Upper lobe of right lung (tissue), 1 donor: ENCODE measurements at regions not wholly inside any gene's neighbourhood (a gene's known extent, or its start where the extent isn't known, plus 50 kb on each side); places are given as distances from the start of the nearest gene placed in this dataset.

Experiments used
- ATAC-seq: fragments of 200-7000 bp; cut with Tn5 transposase; one replicate; pipeline ENCODE4 v1.9.1; 2020; ENCODE audit warnings: mild to moderate bottlenecking, moderate library complexity
- DNase-seq: peaks from one replicate; pipeline ENCODE4 v3.0.0-alpha.2; 2020
- H3K27ac ChIP-seq: fragments of 200-600 bp; one replicate; pipeline ENCODE4 v1.8.0; 2022
- H3K27me3 ChIP-seq: fragments of 200-600 bp; one replicate; pipeline ENCODE4 v1.8.0; 2022; ENCODE audit warnings: mild to moderate bottlenecking
- H3K36me3 ChIP-seq: fragments of 200-600 bp; one replicate; pipeline ENCODE4 v1.8.0; 2022
- H3K4me1 ChIP-seq: fragments of 200-600 bp; one replicate; pipeline ENCODE4 v1.8.0; 2022
- H3K4me3 ChIP-seq: fragments of 200-600 bp; one replicate; pipeline ENCODE4 v1.8.0; 2022; ENCODE audit warnings: mild to moderate bottlenecking
- H3K9me3 ChIP-seq: fragments of 200-600 bp; one replicate; pipeline ENCODE4 v1.8.0; 2022
- CTCF ChIP-seq: fragments of 200-600 bp; IDR thresholded peaks from one replicate; pipeline ENCODE4 v1.8.0; 2022; ENCODE audit warnings: antibody characterized with exemption
- intact Hi-C: fragments of 100-400 bp; cut with DNase I; formaldehyde crosslinking; loops from one replicate; pipeline ENCODE4 v1.11.0; 2022
- donor health status: DM: no; HTN: yes; CAD: no; lungs with severe emphysema.

GRCh38 chr3:30199096-30199759, 407.2 kb upstream of the TGFBR2 start:
- H3K4me3 ChIP-seq: no peak overlapping the region
- ATAC-seq (peak; percentile 79), DNase-seq (peak; percentile 76)
- intact Hi-C loops: no loop called here
- H3K4me1 ChIP-seq: no peaks in the 10 kb centered on the region
- no peaks in the 10 kb centered on the region for H3K27me3 ChIP-seq
- peak; percentile 86 for TF ChIP-seq CTCF
- no peak overlapping the region for H3K27ac ChIP-seq
- H3K9me3 ChIP-seq: no peaks in the 10 kb centered on the region
- H3K36me3 ChIP-seq: no peaks in the 10 kb centered on the region

GRCh38 chr3:30199855-30200254, 406.5 kb upstream of the TGFBR2 start:
- Histone ChIP-seq H3K9me3 (no peaks in the 10 kb centered on the region), H3K4me1 (no peaks in the 10 kb centered on the region), H3K36me3 (no peaks in the 10 kb centered on the region), H3K27ac (no peak overlapping the region), H3K27me3 (no peaks in the 10 kb centered on the region), H3K4me3 (no peak overlapping the region)
- ATAC-seq: no peak
- TF ChIP-seq CTCF: no peak
- intact Hi-C loops: no loop called here
- DNase-seq: no peak

- H3K4me1 ChIP-seq: no peaks in the 10 kb centered on the region
- TF ChIP-seq CTCF: no peak
- H3K9me3 ChIP-seq: no peaks in the 10 kb centered on the region
- H3K27ac ChIP-seq: no peak overlapping the region
- H3K36me3 ChIP-seq: no peaks in the 10 kb centered on the region
- no peak overlapping the region for H3K4me3 ChIP-seq
- no peak for ATAC-seq
- no peaks in the 10 kb centered on the region for H3K27me3 ChIP-seq
- no peak for DNase-seq
- intact Hi-C loops: no loop called here
Observed at GRCh38 chr3:30201715-30202114, 404.7 kb upstream of the TGFBR2 start.

GRCh38 chr3:30203301-30203700, 403.1 kb upstream of the TGFBR2 start:
- no peak overlapping the region for H3K4me3 ChIP-seq
- no peaks in the 10 kb centered on the region for H3K9me3 ChIP-seq
- H3K27ac ChIP-seq: no peak overlapping the region
- H3K27me3 ChIP-seq: no peaks in the 10 kb centered on the region
- no peak for TF ChIP-seq CTCF
- no peaks in the 10 kb centered on the region for H3K36me3 ChIP-seq
- DNase-seq (no peak), ATAC-seq (no peak)
- H3K4me1 ChIP-seq: no peaks in the 10 kb centered on the region
- intact Hi-C loops: no loop called here

- no peak for DNase-seq
- Histone ChIP-seq H3K9me3 (no peaks in the 10 kb centered on the region), H3K4me3 (no peak overlapping the region), H3K36me3 (no peaks in the 10 kb centered on the region), H3K4me1 (no peaks in the 10 kb centered on the region), H3K27me3 (no peaks in the 10 kb centered on the region), H3K27ac (no peak overlapping the region)
- intact Hi-C loops: no loop called here
- no peak for ATAC-seq
- TF ChIP-seq CTCF: no peak
Observed at GRCh38 chr3:30204126-30204525, 402.3 kb upstream of the TGFBR2 start.

- no peak for ATAC-seq
Observed at GRCh38 chr3:30206051-30206450, 400.4 kb upstream of the TGFBR2 start.

More at GRCh38 chr3:30206051-30206450, 400.4 kb upstream of the TGFBR2 start:
- Histone ChIP-seq H3K36me3 (no peaks in the 10 kb centered on the region), H3K4me3 (no peak overlapping the region), H3K4me1 (no peaks in the 10 kb centered on the region), H3K9me3 (no peaks in the 10 kb centered on the region), H3K27me3 (no peaks in the 10 kb centered on the region), H3K27ac (no peak overlapping the region)
- no peak for DNase-seq
- TF ChIP-seq CTCF: no peak
- intact Hi-C loops: no loop called here
